Sigmoid colon (tissue), 4 donors: ENCODE measurements at regions not wholly inside any gene's neighbourhood (a gene's known extent, or its start where the extent isn't known, plus 50 kb on each side); places are given as distances from the start of the nearest gene placed in this dataset.

Experiments used
- CTCF ChIP-seq, 4 experiments: fragments of 450-650 bp in 3 of 4; fragments of 200-600 bp in 1 of 4; IDR thresholded peaks; one replicate each; pipeline ENCODE4 v1.5.1; 2016 to 2019; ENCODE audit warnings: antibody characterized with exemption in 4 of 4, mild to moderate bottlenecking in 3 of 4, moderate library complexity in 2 of 4
- EP300 ChIP-seq, 4 donors: sonication (generic); formaldehyde crosslinking; IDR thresholded peaks; one replicate each; pipeline ENCODE4 v1.6.1; 2017; ENCODE audit warnings: antibody characterized with exemption in 4 of 4
- POLR2A ChIP-seq, 2 donors: fragments of 450-650 bp; IDR thresholded peaks; one replicate each; pipeline ENCODE4 v1.6.1; 2016; ENCODE audit warnings: antibody characterized with exemption in 2 of 2, mild to moderate bottlenecking in 2 of 2, moderate library complexity in 2 of 2

DNA sequence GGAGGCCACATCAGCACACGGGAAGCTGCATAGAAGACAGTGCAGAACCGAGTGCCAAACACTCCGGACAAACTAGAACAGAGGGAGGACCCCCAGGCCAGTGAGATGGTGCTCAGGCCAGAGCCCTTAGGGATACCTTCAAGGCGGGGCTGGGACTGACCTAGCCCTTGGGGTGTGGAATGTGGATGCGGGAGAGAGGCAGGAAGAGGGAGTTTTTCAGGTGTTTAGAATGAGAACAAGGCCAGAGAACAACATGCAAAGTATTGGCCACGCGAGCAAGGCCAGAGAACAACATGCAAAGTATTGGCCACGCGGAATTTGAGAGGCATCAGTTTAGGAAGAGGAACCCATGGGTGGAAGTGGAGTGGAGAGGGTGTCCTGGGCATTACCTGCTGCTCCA lies 65.1 kb upstream of the ATP12A start:
- TF ChIP-seq EP300 (IDR thresholded peaks at IDR 0.05) (no peak), CTCF (IDR thresholded peaks at IDR 0.05) (no peak), POLR2A (IDR thresholded peaks at IDR 0.05) (no peak)
